Spleen (tissue), 7 donors: ENCODE measurements at regions not wholly inside any gene's neighbourhood (a gene's known extent, or its start where the extent isn't known, plus 50 kb on each side); places are given as distances from the start of the nearest gene placed in this dataset.

Experiments used
- POLR2A ChIP-seq, 3 donors: fragments of 450-650 bp; IDR thresholded peaks; one replicate each; pipeline ENCODE4 v1.5.1; 2017; ENCODE audit warnings: antibody characterized with exemption in 3 of 3, mild to moderate bottlenecking in 1 of 3
- TF ChIP-seq, protein P1 (sequence below), 11 experiments: fragments of 200-600 bp in 7 of 11; fragments of 450-650 bp in 4 of 11; sonication (generic) in 4 of 11; IDR thresholded peaks in 8 of 11; conservative IDR thresholded peaks in 3 of 11; 1 replicate in 7 of 11; 2 replicates in 4 of 11; pipeline versions ENCODE4 v1.4.0 to v1.8.0; 2016 to 2021; ENCODE audit warnings: antibody characterized with exemption in 11 of 11, inconsistent platforms in 4 of 11, mild to moderate bottlenecking in 1 of 11
- donor health status: DM: no; HTN: no; CAD: no; lungs with moderate emphysema.
- donor health status: DM: no; HTN: no; CAD: no.
- donor health status: DM: no; HTN: no; CAD: no.

DNA sequence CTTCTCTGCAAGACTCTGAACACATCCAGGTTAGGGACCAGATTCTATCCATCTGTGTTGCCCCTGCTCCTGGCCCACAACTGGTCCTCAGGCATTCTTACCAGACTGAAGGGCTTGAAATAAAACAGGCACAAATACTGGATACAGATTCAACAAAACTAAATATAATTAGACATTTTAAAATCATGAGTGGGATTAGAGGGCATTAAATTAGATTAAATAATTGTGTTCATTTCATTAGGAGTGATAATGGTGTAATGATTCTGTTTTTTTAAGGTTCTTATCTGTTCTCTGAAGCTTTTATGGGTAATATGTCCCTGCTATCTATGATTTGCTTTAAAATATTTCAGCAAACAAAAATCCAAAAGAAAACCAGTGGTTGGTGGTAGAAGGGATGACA lies 226.5 kb downstream of the IRS1 start:
- TF ChIP-seq, protein P1, sequence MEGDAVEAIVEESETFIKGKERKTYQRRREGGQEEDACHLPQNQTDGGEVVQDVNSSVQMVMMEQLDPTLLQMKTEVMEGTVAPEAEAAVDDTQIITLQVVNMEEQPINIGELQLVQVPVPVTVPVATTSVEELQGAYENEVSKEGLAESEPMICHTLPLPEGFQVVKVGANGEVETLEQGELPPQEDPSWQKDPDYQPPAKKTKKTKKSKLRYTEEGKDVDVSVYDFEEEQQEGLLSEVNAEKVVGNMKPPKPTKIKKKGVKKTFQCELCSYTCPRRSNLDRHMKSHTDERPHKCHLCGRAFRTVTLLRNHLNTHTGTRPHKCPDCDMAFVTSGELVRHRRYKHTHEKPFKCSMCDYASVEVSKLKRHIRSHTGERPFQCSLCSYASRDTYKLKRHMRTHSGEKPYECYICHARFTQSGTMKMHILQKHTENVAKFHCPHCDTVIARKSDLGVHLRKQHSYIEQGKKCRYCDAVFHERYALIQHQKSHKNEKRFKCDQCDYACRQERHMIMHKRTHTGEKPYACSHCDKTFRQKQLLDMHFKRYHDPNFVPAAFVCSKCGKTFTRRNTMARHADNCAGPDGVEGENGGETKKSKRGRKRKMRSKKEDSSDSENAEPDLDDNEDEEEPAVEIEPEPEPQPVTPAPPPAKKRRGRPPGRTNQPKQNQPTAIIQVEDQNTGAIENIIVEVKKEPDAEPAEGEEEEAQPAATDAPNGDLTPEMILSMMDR (IDR thresholded peaks at IDR 0.05 in 8 of 11, conservative IDR thresholded peaks at IDR 0.05 in 3 of 11), result no peak
- no peak for TF ChIP-seq POLR2A (IDR thresholded peaks at IDR 0.05)
